ENCODE measurements at regions not wholly inside any gene's neighbourhood (a gene's known extent, or its start where the extent isn't known, plus 50 kb on each side); places are given as distances from the start of the nearest gene placed in this dataset.

DNA sequence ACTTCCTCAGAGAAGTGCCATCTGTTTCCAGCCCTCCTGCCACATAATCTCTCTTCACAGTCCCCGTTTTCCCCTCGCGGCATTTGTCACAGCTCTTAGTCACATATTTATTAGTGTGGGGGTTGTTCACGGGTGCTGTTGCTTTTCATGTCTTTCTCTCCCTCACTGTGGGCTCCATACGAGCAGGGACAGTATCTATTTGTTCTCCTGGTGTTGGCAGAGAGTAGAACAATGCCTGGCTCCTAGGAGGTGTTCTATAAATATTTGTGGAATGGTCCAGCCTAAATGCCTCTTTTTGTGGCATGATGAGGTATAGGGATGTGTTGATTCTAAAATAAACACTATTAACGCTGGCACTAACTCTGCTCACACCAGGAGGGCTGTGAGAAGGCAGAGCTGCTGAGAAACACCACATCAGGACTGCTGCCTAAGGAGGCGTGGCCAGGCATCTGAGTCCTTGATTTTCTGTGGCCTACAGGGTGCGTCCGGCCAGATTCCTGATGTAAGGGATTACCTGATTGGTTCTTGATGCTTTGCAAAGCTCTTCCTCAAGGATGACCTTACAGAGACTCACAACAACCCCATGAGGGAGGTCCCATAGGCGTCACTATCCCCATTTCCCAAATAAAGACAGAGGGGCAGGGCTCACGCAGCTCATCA lies 219.8 kb upstream of the ARID1B start:
- no peaks in the 10 kb centered on the region for H3K9me3 ChIP-seq (ENCODE audit: low read length)
- no peaks in the 10 kb centered on the region for H3K36me3 ChIP-seq (ENCODE audit: insufficient read depth, low read length)
- no peaks in the 10 kb centered on the region for H4K20me1 ChIP-seq (ENCODE audit: insufficient read depth)
- TF ChIP-seq TAF1 (IDR thresholded peaks at IDR 0.05; ENCODE audit: low read depth) (no peak), SMC3 (conservative IDR thresholded peaks at IDR 0.05; ENCODE audit: poor library complexity) (no peak), RAD21 (conservative IDR thresholded peaks at IDR 0.05) (no peak), EP300 (conservative IDR thresholded peaks at IDR 0.05; ENCODE audit: poor library complexity, severe bottlenecking) (no peak), EZH2 (IDR thresholded peaks at IDR 0.05; ENCODE audit: borderline replicate concordance, insufficient read depth, low read length, poor library complexity, severe bottlenecking) (no peak)
- TF ChIP-seq, protein P1, sequence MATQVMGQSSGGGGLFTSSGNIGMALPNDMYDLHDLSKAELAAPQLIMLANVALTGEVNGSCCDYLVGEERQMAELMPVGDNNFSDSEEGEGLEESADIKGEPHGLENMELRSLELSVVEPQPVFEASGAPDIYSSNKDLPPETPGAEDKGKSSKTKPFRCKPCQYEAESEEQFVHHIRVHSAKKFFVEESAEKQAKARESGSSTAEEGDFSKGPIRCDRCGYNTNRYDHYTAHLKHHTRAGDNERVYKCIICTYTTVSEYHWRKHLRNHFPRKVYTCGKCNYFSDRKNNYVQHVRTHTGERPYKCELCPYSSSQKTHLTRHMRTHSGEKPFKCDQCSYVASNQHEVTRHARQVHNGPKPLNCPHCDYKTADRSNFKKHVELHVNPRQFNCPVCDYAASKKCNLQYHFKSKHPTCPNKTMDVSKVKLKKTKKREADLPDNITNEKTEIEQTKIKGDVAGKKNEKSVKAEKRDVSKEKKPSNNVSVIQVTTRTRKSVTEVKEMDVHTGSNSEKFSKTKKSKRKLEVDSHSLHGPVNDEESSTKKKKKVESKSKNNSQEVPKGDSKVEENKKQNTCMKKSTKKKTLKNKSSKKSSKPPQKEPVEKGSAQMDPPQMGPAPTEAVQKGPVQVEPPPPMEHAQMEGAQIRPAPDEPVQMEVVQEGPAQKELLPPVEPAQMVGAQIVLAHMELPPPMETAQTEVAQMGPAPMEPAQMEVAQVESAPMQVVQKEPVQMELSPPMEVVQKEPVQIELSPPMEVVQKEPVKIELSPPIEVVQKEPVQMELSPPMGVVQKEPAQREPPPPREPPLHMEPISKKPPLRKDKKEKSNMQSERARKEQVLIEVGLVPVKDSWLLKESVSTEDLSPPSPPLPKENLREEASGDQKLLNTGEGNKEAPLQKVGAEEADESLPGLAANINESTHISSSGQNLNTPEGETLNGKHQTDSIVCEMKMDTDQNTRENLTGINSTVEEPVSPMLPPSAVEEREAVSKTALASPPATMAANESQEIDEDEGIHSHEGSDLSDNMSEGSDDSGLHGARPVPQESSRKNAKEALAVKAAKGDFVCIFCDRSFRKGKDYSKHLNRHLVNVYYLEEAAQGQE (IDR thresholded peaks at IDR 0.05; ENCODE audit: borderline replicate concordance), result no peak
- TF ChIP-seq, protein P2, sequence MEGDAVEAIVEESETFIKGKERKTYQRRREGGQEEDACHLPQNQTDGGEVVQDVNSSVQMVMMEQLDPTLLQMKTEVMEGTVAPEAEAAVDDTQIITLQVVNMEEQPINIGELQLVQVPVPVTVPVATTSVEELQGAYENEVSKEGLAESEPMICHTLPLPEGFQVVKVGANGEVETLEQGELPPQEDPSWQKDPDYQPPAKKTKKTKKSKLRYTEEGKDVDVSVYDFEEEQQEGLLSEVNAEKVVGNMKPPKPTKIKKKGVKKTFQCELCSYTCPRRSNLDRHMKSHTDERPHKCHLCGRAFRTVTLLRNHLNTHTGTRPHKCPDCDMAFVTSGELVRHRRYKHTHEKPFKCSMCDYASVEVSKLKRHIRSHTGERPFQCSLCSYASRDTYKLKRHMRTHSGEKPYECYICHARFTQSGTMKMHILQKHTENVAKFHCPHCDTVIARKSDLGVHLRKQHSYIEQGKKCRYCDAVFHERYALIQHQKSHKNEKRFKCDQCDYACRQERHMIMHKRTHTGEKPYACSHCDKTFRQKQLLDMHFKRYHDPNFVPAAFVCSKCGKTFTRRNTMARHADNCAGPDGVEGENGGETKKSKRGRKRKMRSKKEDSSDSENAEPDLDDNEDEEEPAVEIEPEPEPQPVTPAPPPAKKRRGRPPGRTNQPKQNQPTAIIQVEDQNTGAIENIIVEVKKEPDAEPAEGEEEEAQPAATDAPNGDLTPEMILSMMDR (IDR thresholded peaks at IDR 0.05; ENCODE audit: poor library complexity, severe bottlenecking), result no peak
- no peaks in the 10 kb centered on the region for H3F3A ChIP-seq (ENCODE audit: insufficient read depth, low read length, poor library complexity, severe bottlenecking)
- no peak overlapping the region for H3K4me2 ChIP-seq (ENCODE audit: low read length)
- no peaks in the 10 kb centered on the region for H3K79me2 ChIP-seq (replicated peaks; ENCODE audit: insufficient read depth, low read length)
- H3K9ac ChIP-seq (ENCODE audit: low read length), result no peak overlapping the region
- no peaks in the 10 kb centered on the region for H3K9me2 ChIP-seq (ENCODE audit: insufficient read depth, low read length)
- H3K4me3 ChIP-seq (ENCODE audit: low read length), result no peak overlapping the region
- H2AFZ ChIP-seq (ENCODE audit: low read depth, low read length), result no peak overlapping the region
- H3K27me3 ChIP-seq (ENCODE audit: insufficient read depth, low read depth, low read length), result no peaks in the 10 kb centered on the region
- H3K27ac ChIP-seq (ENCODE audit: low read length), result no peak overlapping the region

DNA sequence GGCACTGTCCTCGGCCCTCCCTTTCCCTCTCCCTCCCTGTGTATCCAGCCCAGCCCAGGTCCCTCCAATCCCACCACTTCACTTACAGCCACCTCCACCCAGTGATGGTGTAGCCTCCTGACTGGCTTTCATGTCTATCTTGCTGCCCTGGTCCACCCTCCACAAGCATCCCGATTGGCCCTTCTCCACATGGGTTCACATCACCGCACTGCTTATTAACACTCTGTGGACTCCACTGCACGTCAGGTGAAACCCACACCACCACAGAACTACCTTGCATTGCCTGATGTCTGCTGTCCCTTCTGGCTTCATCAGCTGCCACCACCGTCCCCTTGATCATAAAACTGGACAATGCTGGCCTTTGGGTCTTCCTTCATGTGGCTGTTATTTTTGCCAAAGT lies 220.4 kb upstream of the ARID1B start:
- H4K20me1 ChIP-seq (ENCODE audit: insufficient read depth), result no peaks in the 10 kb centered on the region
- H3K27me3 ChIP-seq (ENCODE audit: insufficient read depth, low read depth, low read length), result no peaks in the 10 kb centered on the region
- H3K79me2 ChIP-seq (replicated peaks; ENCODE audit: insufficient read depth, low read length), result no peaks in the 10 kb centered on the region
- no peaks in the 10 kb centered on the region for H3K9me2 ChIP-seq (ENCODE audit: insufficient read depth, low read length)
- H3K27ac ChIP-seq (ENCODE audit: low read length), result no peak overlapping the region
- H3F3A ChIP-seq (ENCODE audit: insufficient read depth, low read length, poor library complexity, severe bottlenecking), result no peaks in the 10 kb centered on the region
- no peak overlapping the region for H3K4me3 ChIP-seq (ENCODE audit: low read length)
- H3K9me3 ChIP-seq (ENCODE audit: low read length), result no peaks in the 10 kb centered on the region
- TF ChIP-seq EP300 (conservative IDR thresholded peaks at IDR 0.05; ENCODE audit: poor library complexity, severe bottlenecking) (no peak), RAD21 (conservative IDR thresholded peaks at IDR 0.05) (no peak), EZH2 (IDR thresholded peaks at IDR 0.05; ENCODE audit: borderline replicate concordance, insufficient read depth, low read length, poor library complexity, severe bottlenecking) (no peak), TAF1 (IDR thresholded peaks at IDR 0.05; ENCODE audit: low read depth) (no peak), POLR2AphosphoS5 (IDR thresholded peaks at IDR 0.05) (no peak)
- TF ChIP-seq, protein P2 (IDR thresholded peaks at IDR 0.05; ENCODE audit: poor library complexity, severe bottlenecking), result no peak
- no peak overlapping the region for H3K4me2 ChIP-seq (ENCODE audit: low read length)
- H3K36me3 ChIP-seq (ENCODE audit: insufficient read depth, low read length), result no peaks in the 10 kb centered on the region
- H2AFZ ChIP-seq (ENCODE audit: low read depth, low read length), result no peak overlapping the region
- H3K9ac ChIP-seq (ENCODE audit: low read length), result no peak overlapping the region

Data from neural cell (in vitro differentiated cells).